ENCODE measurements at regions not wholly inside any gene's neighbourhood (a gene's known extent, or its start where the extent isn't known, plus 50 kb on each side); places are given as distances from the start of the nearest gene placed in this dataset.

- no peak for TF ChIP-seq FOXM1 (IDR thresholded peaks at IDR 0.05; ENCODE audit: borderline replicate concordance, low read depth)
- no peak for TF ChIP-seq ZBTB7A (IDR thresholded peaks at IDR 0.05; ENCODE audit: low read depth)
- no peak for TF ChIP-seq EGR1 (IDR thresholded peaks at IDR 0.05)
- no peak for TF ChIP-seq EP300 (IDR thresholded peaks at IDR 0.05; ENCODE audit: borderline replicate concordance)
- TF ChIP-seq TAF1 (IDR thresholded peaks at IDR 0.05; ENCODE audit: low read depth), result no peak
- TF ChIP-seq TEAD4 (IDR thresholded peaks at IDR 0.05), result no peak
- TF ChIP-seq CREB1 (IDR thresholded peaks at IDR 0.05; ENCODE audit: low read depth), result no peak
- no peak for TF ChIP-seq REST (IDR thresholded peaks at IDR 0.05; ENCODE audit: low read depth)
- TF ChIP-seq CEBPB (IDR thresholded peaks at IDR 0.05), result no peak
- TF ChIP-seq NFIC (IDR thresholded peaks at IDR 0.05), result no peak
Measured at GRCh38 chr10:9189448-9189847, 1135.0 kb downstream of the GATA3 start.
